Heart left ventricle (tissue), 16 donors: ENCODE measurements at regions not wholly inside any gene's neighbourhood (a gene's known extent, or its start where the extent isn't known, plus 50 kb on each side); places are given as distances from the start of the nearest gene placed in this dataset.

ENCODE experiments used
- ATAC-seq, 4 donors: fragments of 200-7000 bp; cut with Tn5 transposase; one replicate each; pipeline ENCODE4 v1.9.1; 2020 to 2022; ENCODE audit warnings: moderate library complexity in 4 of 4, mild to moderate bottlenecking in 3 of 4, moderate number of reproducible peaks in 1 of 4
- DNase-seq, 5 donors: peaks; one replicate each; pipeline ENCODE4 v3.0.0-alpha.2; 2020
- H3K27ac ChIP-seq, 12 donors: fragments of 200-600 bp; sonication (generic) in 4 of 12; one replicate each; pipeline versions ENCODE4 v1.5.0 to v1.8.0; 2016 to 2022; ENCODE audit warnings: mild to moderate bottlenecking in 2 of 12
- H3K27me3 ChIP-seq, 9 donors: fragments of 200-600 bp; sonication (generic) in 2 of 9; one replicate each; pipeline versions ENCODE4 v1.5.1 to v1.8.0; 2016 to 2022; ENCODE audit warnings: mild to moderate bottlenecking in 3 of 9
- H3K36me3 ChIP-seq, 9 donors: fragments of 200-600 bp; sonication (generic) in 2 of 9; one replicate each; pipeline versions ENCODE4 v1.5.0 to v1.8.0; 2018 to 2022; ENCODE audit warnings: mild to moderate bottlenecking in 2 of 9
- H3K4me1 ChIP-seq, 12 donors: fragments of 200-600 bp; sonication (generic) in 4 of 12; one replicate each; pipeline versions ENCODE4 v1.5.0 to v1.8.0; 2016 to 2022; ENCODE audit warnings: mild to moderate bottlenecking in 3 of 12
- H3K4me3 ChIP-seq, 12 donors: fragments of 200-600 bp; sonication (generic) in 4 of 12; one replicate each; pipeline versions ENCODE4 v1.5.0 to v1.8.0; 2017 to 2022; ENCODE audit warnings: mild to moderate bottlenecking in 9 of 12, moderate library complexity in 4 of 12
- H3K9me3 ChIP-seq, 12 donors: fragments of 200-600 bp; sonication (generic) in 4 of 12; one replicate each; pipeline versions ENCODE4 v1.5.0 to v1.8.0; 2016 to 2022; ENCODE audit warnings: mild to moderate bottlenecking in 1 of 12
- POLR2A ChIP-seq, 2 donors: fragments of 450-650 bp; IDR thresholded peaks; one replicate each; pipeline ENCODE4 v1.6.1; 2017; ENCODE audit warnings: antibody characterized with exemption in 2 of 2, mild to moderate bottlenecking in 2 of 2, moderate library complexity in 2 of 2
- WGBS, 4 donors: extraction: QIAGEN DNeasy Blood & Tissue Kit in 2 of 4; methylation state at CpG; one replicate each; pipeline versions ENCODE4 v1.1.5 to v1.1.7; 2013 to 2018; 5-methylcytosine and 5-hydroxymethylcytosine counted together
- intact Hi-C, 10 donors: fragments of 100-400 bp; cut with DNase I; formaldehyde crosslinking; loops; one replicate each; pipeline versions ENCODE4 v1.11.1 to v1.14.2; 2022
- TF ChIP-seq, protein P1 (sequence below), 12 donors: fragments of 200-600 bp; sonication (generic) in 4 of 12; IDR thresholded peaks; one replicate each; pipeline versions ENCODE4 v1.5.0 to v1.8.0; 2018 to 2022; ENCODE audit warnings: antibody characterized with exemption in 12 of 12, mild to moderate bottlenecking in 5 of 12
- donor health status: ischemic (EF 13 %, LVEDD 7.1; RV severe dilation, severe dysfunction).
- donor health status: healthy with polysubstance abuse.
- donor health status: DM: no; HTN: yes; CAD: no.
- donor health status: DM: no; HTN: no; CAD: no.
- donor health status: ischemic (EF 25% LVEDD 6.9; RV normal size, moderate dysfunction).
- donor health status: ischemic (EF 25% LVEDD 5.7; RV mildly dilated, moderate dysfunction).
- donor health status: healthy.
- donor health status: DM: yes; HTN: yes; CAD: no.
- donor health status: ischemic (EF 35%, LVEDD 5.7; RV mildly dilated, moderate dysfunction).
- donor health status: nonischemic (EF 11% LVEDD 7.7; RV severe dilation, severe dysfunction).
- donor health status: DM: yes; HTN: yes; CAD: no.
- donor health status: PGD.
- donor health status: ischemic (EF 29% LVEDD 5.4; RV normal size, mild dysfunction).
- donor health status: nonischemic (EF 23%, LVEDD 6.1; RV moderate dilation, normal function).

DNA sequence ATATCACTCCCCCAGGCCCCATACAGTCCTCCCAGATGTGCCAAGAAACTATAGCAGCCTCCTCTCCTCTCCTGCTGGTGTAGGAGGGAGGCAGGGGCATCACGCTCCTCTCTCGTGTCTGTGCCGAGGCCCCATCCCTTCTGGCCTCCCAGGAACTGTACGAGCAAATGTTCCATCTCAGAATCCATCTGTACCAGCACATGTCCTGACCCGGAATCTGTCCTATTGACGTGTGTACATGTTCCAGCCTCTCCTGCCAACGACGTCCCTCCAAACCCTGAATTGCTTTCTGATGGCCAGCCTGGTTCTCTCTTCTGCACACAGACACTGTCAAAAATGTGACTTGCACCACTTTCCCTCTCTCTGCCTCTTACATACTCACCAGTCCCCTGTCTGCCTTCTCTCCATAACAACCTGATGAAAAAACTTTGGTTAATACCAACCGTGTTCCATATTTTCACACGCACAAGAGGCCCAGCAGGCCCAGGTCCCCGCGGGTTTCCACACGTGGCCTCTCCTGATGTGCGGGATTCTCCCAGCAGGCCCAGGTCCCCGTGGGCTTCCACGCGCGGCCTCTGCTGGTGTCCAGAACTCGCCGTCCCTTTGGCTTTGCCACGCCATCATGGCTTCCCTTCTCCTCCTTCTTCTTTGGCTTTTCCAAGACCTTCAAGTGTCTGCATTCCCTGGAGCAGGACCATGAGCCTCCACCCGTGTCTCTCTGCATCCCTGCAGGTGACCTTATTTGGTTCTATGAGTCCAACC, 125.2 kb upstream of the THBS2 start:
- H3K4me1 ChIP-seq = no peaks in the 10 kb centered on the region
- intact Hi-C loops = no loop called here
- H3K27me3 ChIP-seq = no peaks in the 10 kb centered on the region
- ATAC-seq = no peak
- TF ChIP-seq, protein P1, sequence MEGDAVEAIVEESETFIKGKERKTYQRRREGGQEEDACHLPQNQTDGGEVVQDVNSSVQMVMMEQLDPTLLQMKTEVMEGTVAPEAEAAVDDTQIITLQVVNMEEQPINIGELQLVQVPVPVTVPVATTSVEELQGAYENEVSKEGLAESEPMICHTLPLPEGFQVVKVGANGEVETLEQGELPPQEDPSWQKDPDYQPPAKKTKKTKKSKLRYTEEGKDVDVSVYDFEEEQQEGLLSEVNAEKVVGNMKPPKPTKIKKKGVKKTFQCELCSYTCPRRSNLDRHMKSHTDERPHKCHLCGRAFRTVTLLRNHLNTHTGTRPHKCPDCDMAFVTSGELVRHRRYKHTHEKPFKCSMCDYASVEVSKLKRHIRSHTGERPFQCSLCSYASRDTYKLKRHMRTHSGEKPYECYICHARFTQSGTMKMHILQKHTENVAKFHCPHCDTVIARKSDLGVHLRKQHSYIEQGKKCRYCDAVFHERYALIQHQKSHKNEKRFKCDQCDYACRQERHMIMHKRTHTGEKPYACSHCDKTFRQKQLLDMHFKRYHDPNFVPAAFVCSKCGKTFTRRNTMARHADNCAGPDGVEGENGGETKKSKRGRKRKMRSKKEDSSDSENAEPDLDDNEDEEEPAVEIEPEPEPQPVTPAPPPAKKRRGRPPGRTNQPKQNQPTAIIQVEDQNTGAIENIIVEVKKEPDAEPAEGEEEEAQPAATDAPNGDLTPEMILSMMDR (IDR thresholded peaks at IDR 0.05) = no peak
- no peak for TF ChIP-seq POLR2A (IDR thresholded peaks at IDR 0.05)
- no peaks in the 10 kb centered on the region for H3K36me3 ChIP-seq
- H3K27ac ChIP-seq = no peak overlapping the region
- 88 to 91% (median 90%) methylated on average over 22 of the region's 22 CpGs for WGBS, 4 donors
- H3K9me3 ChIP-seq = peaks cover 0 to 14% (median 2%) of the 10 kb centered on the region in 12 donors
- no peak for DNase-seq
- no peak overlapping the region for H3K4me3 ChIP-seq

DNA sequence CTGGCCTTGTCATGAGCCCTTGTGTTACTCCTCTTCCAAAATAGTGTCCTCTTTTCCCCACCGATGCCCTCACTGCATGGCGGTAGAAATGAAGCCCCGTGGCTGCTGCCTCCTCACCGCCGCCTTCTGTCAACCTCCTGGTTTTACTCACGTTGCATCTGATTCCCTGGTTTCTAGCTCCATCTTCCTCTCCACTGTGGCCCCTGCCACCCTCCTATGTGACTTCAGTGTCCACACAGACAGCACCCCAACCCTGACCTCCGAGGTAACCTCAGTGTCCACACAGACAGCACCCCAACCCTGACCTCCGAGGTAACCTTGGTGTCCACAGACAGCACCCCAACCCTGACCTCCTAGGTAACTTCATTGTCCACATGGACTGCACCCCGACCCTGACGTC, 122.8 kb upstream of the THBS2 start:
- no peaks in the 10 kb centered on the region for H3K36me3 ChIP-seq
- ATAC-seq (no peak), DNase-seq (no peak)
- WGBS, 4 donors = 91 to 95% (median 92%) methylated on average over 9 to 10 of the region's 10 CpGs
- no peak overlapping the region for H3K4me3 ChIP-seq
- no peaks in the 10 kb centered on the region for H3K27me3 ChIP-seq
- peaks cover 0 to 14% (median 2%) of the 10 kb centered on the region in 12 donors for H3K9me3 ChIP-seq
- H3K4me1 ChIP-seq = no peaks in the 10 kb centered on the region
- intact Hi-C loops = no loop called here
- TF ChIP-seq, protein P1 (IDR thresholded peaks at IDR 0.05) = no peak
- TF ChIP-seq POLR2A (IDR thresholded peaks at IDR 0.05) = no peak
- H3K27ac ChIP-seq = no peak overlapping the region

DNA sequence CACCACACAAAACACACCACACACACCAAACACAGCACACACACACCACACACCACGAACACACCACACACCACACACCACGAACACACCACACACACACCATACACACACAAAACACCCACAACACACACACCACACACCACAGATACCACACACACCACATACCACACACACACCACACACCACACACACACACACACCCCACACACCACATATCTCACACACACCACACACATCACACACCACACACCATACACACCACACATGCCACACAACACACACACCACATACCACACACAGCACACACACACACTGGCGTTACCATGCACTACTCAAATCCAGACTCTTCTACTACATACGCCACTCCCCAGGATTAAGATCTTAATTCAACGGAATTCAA, 118.9 kb upstream of the THBS2 start:
- ATAC-seq (no peak), DNase-seq (no peak)
- H3K27me3 ChIP-seq = no peaks in the 10 kb centered on the region
- no peak for TF ChIP-seq POLR2A (IDR thresholded peaks at IDR 0.05)
- TF ChIP-seq, protein P1 (IDR thresholded peaks at IDR 0.05) = no peak
- WGBS, 4 donors = 73 to 88% (median 74%) methylated on average over 5 of the region's 5 CpGs
- H3K27ac ChIP-seq = no peak overlapping the region
- H3K4me3 ChIP-seq = no peak overlapping the region
- H3K9me3 ChIP-seq = peaks cover 0 to 14% (median 2%) of the 10 kb centered on the region in 12 donors
- H3K4me1 ChIP-seq = no peaks in the 10 kb centered on the region
- intact Hi-C loops = no loop called here
- H3K36me3 ChIP-seq = no peaks in the 10 kb centered on the region

DNA sequence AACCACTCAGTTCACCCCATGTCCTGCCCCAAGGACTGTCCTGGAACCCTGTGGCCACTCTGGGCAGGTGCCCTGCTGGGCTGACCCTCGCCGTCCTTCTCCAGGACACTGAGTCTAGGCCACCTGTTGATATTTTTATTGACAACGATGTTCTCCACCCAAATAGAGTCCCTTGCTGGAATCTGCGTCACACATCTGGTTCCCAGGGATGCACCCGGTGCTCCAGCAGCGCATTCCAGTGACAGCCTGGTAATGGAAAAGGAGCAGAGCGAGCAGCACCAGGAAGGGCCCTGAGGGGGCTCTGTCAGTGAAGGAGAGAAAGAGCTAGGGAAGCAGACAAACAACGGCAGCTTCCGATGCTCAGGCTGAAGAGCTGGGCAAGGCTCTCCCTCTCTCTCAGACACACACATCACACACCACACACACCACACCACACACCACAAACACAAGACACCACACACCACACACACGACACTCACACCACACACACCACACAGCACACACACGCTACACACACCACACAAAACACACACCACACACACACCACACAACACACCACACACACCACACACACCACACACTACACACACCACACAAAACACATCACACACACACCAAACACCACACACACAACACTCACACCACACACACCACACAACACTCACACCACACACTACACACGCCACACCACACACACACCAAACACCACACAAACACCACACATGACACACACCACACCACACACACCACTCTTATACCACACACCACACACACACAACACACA, 117.9 kb upstream of the THBS2 start:
- no peak overlapping the region for H3K4me3 ChIP-seq
- no peaks in the 10 kb centered on the region for H3K4me1 ChIP-seq
- H3K27ac ChIP-seq = no peak overlapping the region
- intact Hi-C loops = no loop called here
- 58 to 64% (median 60%) methylated on average over 12 of the region's 12 CpGs for WGBS, 4 donors
- peaks cover 0 to 14% (median 2%) of the 10 kb centered on the region in 12 donors for H3K9me3 ChIP-seq
- no peaks in the 10 kb centered on the region for H3K36me3 ChIP-seq
- no peak for TF ChIP-seq POLR2A (IDR thresholded peaks at IDR 0.05)
- TF ChIP-seq, protein P1 (IDR thresholded peaks at IDR 0.05) = no peak
- ATAC-seq = peak in 1 of 4 donors; percentile 21
- DNase-seq = no peak
- H3K27me3 ChIP-seq = no peaks in the 10 kb centered on the region
